Ishikawa (cell line): ENCODE measurements at regions not wholly inside any gene's neighbourhood (a gene's known extent, or its start where the extent isn't known, plus 50 kb on each side); places are given as distances from the start of the nearest gene placed in this dataset.

Experiments used
- CEBPB ChIP-seq: IDR thresholded peaks from 2 replicates; pipeline ENCODE4 v1.6.1; 2012
- CREB1 ChIP-seq: IDR thresholded peaks from 2 replicates; pipeline ENCODE4 v1.6.1; 2012; ENCODE audit warnings: low read depth
- EGR1 ChIP-seq: IDR thresholded peaks from 2 replicates; pipeline ENCODE4 v1.6.1; 2012
- EP300 ChIP-seq: IDR thresholded peaks from 2 replicates; pipeline ENCODE4 v1.6.1; 2012; ENCODE audit warnings: borderline replicate concordance
- FOXM1 ChIP-seq: IDR thresholded peaks from 2 replicates; pipeline ENCODE4 v1.6.1; 2012; ENCODE audit warnings: low read depth, borderline replicate concordance
- MAX ChIP-seq: IDR thresholded peaks from 2 replicates; pipeline ENCODE4 v1.6.1; 2012
- NFIC ChIP-seq: IDR thresholded peaks from 2 replicates; pipeline ENCODE4 v1.6.1; 2012
- RAD21 ChIP-seq: IDR thresholded peaks from 2 replicates; pipeline ENCODE4 v1.6.1; 2012; ENCODE audit warnings: low read depth
- REST ChIP-seq: IDR thresholded peaks from 2 replicates; pipeline ENCODE4 v1.6.1; 2012; ENCODE audit warnings: low read depth, mild to moderate bottlenecking
- TAF1 ChIP-seq: IDR thresholded peaks from 2 replicates; pipeline ENCODE4 v1.6.1; 2012; ENCODE audit warnings: low read depth, mild to moderate bottlenecking
- TCF12 ChIP-seq: IDR thresholded peaks from 2 replicates; pipeline ENCODE4 v1.6.1; 2012; ENCODE audit warnings: low read depth
- TEAD4 ChIP-seq: IDR thresholded peaks from 2 replicates; pipeline ENCODE4 v1.6.1; 2012
- USF1 ChIP-seq: IDR thresholded peaks from 2 replicates; pipeline ENCODE4 v1.6.1; 2012
- YY1 ChIP-seq: IDR thresholded peaks from 2 replicates; pipeline ENCODE4 v1.6.1; 2012; ENCODE audit warnings: low read depth
- ZBTB7A ChIP-seq: IDR thresholded peaks from 2 replicates; pipeline ENCODE4 v1.6.1; 2012; ENCODE audit warnings: low read depth

- TF ChIP-seq MAX (no peak), TCF12 (no peak), TEAD4 (no peak), ZBTB7A (no peak), FOXM1 (no peak), TAF1 (no peak), USF1 (no peak), EGR1 (no peak), CEBPB (no peak), CREB1 (no peak), YY1 (no peak)
Observed at GRCh38 chrX:3527166-3527565, 180.7 kb upstream of the MXRA5 start.

- TF ChIP-seq MAX (no peak), CREB1 (no peak), RAD21 (no peak), TCF12 (no peak), TAF1 (no peak), CEBPB (no peak), ZBTB7A (no peak)
Observed at GRCh38 chrX:3526731-3527130, 180.3 kb upstream of the MXRA5 start.

GRCh38 chrX:3526071-3526470 lies 179.6 kb upstream of the MXRA5 start:
- TF ChIP-seq CEBPB (no peak), YY1 (no peak), RAD21 (no peak), CREB1 (no peak), TAF1 (no peak), REST (no peak), MAX (no peak), ZBTB7A (no peak), FOXM1 (no peak), NFIC (no peak), TCF12 (no peak), USF1 (no peak), EP300 (no peak), EGR1 (no peak), TEAD4 (no peak)

- TF ChIP-seq RAD21 = no peak
Observed at GRCh38 chrX:3522101-3522650, 175.7 kb upstream of the MXRA5 start.

GRCh38 chrX:3521396-3521795 lies 174.9 kb upstream of the MXRA5 start:
- no peak for TF ChIP-seq CREB1
- TF ChIP-seq YY1 = no peak
- TF ChIP-seq EP300 = no peak
- no peak for TF ChIP-seq ZBTB7A
- no peak for TF ChIP-seq EGR1
- no peak for TF ChIP-seq TCF12

- TF ChIP-seq CREB1 = no peak
- no peak for TF ChIP-seq EP300
- no peak for TF ChIP-seq USF1
- TF ChIP-seq CEBPB = no peak
- TF ChIP-seq YY1 = no peak
Observed at GRCh38 chrX:3520982-3521381, 174.5 kb upstream of the MXRA5 start.

- TF ChIP-seq CEBPB = no peak
- no peak for TF ChIP-seq FOXM1
- no peak for TF ChIP-seq TCF12
- no peak for TF ChIP-seq NFIC
- no peak for TF ChIP-seq ZBTB7A
- no peak for TF ChIP-seq TAF1
- TF ChIP-seq MAX = no peak
- TF ChIP-seq YY1 = no peak
- no peak for TF ChIP-seq RAD21
- TF ChIP-seq TEAD4 = no peak
- no peak for TF ChIP-seq CREB1
- TF ChIP-seq USF1 = no peak
- no peak for TF ChIP-seq EP300
- no peak for TF ChIP-seq REST
- TF ChIP-seq EGR1 = no peak
Observed at GRCh38 chrX:3520458-3520857, 174.0 kb upstream of the MXRA5 start.
